Stimulated activated CD4-positive, alpha-beta T cell treated with anti-CD3 and anti-CD28 coated beads, Interleukin-2, amount 100 ng/mL, for 48 hours (primary cell): ENCODE measurements at regions not wholly inside any gene's neighbourhood (a gene's known extent, or its start where the extent isn't known, plus 50 kb on each side); places are given as distances from the start of the nearest gene placed in this dataset.
A peak's percentile ranks its signal among the peaks of the same experiment; 100 is the strongest.

Experiments
- DNase-seq, 2 donors: peaks; one replicate each; pipeline ENCODE4 v3.0.0-alpha.2; 2020

GRCh38 chr12:107322063-107322462 is 228.7 kb upstream of the CRY1 start:
- peak in 1 of 2 donors; percentile 30 for DNase-seq

DNA sequence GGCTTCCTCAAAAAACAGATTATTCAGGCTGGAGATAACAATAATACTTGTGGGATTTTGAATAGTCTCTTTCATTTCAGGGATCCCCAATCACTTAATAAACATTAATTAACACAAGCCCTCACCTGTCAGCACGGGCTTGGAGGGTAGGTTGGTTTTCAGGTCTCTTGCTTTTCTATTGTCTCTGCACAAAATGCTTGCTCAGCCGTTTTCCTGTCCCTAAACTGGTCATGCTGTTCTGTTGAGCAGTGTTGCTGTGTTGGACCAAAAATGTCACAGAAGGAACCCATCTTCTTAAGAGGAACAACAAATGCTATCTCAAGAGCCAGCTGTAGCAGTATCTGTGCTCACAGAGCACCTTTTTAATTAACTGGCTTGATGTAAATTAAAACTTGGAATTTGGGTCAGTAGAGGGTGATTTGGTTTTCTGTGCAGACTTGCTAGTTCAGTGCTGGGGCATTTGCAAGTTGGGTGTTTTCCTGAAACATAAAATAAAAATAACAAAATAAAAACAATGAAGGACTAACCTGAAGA is 231.8 kb upstream of the CRY1 start:
- DNase-seq = no peak

- no peak for DNase-seq
Measured at GRCh38 chr12:107326237-107326636, 232.9 kb upstream of the CRY1 start.

DNA sequence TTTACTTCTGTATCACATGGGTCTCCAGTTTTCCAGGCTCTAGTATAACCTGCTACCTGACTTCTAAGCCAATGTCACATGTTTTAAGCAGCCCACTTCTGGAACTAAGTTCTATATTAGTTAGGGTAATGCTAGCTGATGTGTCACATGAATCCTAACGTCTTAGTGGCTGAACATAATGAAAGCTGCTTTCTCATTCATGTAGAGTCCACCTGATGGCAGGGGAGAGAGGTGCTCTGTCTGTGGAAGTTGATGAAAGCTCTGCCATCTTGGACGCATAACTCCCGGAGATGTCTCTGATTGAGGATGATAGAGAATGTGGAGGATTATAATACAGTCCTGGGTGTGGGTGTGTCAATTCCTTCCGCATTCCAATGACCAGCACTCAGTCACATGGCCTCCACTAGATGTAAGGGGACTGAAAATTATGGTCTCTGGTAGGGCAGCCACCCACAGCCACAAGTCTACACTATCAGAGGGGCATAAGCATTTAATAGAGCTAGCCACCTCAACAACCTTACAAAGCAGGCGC is 234.4 kb upstream of the CRY1 start:
- DNase-seq = no peak

GRCh38 chr12:107328442-107329133 is 235.2 kb upstream of the CRY1 start:
- no peak for DNase-seq

DNA sequence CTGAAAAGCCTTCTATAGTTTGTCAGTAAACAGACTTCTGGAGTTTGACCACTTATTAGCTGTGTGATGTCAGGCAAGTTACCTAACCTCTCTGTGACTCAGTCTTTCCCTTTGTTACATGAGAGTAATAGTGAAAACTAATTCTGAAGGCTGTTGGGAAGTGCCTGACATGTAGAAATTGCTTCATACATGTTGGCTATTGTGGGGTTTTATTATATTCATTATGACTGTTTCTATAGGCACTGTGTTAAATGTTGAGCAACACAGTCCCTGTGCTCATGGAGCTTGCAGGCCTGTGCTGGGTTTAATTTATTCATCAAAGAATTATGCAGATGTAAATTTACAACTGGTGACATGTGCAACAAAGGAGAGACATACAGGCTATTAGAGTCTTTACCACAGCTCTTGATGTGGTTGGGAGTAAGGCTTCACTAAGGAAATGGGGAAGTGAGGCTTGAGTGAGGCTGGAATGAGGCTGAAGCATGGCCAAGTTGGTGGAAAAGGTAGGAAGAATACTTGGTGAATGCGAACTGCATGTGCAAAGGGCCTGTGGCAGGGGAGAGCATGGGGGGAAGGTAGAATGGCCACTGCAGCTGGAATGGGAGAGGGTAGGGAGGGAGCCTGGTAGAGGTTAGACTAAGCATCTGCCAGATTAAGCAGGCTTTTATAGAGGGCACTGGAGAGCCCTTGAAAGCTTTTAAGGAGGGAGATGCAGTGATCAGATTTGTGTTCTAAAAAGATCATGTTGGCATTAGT is 236.4 kb upstream of the CRY1 start:
- DNase-seq = no peak

DNA sequence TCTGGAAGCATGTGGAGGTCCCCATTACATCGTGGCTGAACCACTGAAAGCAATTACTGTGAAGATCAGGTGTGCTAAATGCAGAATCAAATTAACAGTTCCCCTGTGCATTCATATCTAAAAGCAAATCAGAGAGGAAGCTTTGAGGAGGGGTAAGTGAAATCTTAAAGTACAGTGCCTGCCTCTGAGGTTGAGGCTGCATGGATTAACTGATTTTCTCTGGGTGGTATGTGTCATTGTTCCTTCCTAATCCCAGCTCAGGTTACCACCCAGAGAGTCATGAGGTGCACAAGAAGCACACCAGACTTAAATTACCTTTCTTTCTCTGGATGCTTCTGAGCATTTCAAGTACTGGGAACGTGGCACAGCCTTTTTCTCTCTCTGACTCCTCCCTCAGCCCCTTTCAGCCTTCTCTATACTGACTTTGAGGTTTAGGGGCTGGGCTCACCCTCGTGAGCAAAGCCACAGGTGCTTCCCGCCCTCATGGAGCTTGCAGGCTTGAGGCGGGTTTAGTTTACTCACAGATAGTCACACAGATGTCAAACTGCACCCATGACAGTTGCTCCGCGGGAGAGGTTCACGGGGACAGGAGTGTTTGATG is 237.6 kb upstream of the CRY1 start:
- no peak for DNase-seq

DNA sequence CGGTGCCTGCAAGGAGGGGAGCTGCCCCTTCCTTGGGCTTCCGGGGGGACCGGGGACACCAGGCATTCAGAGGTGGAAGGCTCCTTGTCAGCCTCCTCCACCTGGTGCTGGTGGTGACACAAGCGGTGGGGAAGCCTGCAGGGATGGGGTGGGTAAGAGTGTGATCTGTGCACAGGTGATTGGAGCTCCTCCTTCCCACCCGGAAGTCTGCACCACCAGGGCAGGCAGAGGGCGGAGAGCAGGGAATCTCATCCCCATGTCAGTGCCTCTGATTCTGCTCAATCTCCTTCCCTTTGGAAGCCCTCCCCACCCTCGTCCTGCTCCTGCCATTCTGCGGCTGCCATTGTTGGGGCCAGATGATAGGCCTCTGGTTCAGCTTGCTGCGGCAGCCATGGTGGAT is 238.1 kb upstream of the CRY1 start:
- DNase-seq = no peak

DNA sequence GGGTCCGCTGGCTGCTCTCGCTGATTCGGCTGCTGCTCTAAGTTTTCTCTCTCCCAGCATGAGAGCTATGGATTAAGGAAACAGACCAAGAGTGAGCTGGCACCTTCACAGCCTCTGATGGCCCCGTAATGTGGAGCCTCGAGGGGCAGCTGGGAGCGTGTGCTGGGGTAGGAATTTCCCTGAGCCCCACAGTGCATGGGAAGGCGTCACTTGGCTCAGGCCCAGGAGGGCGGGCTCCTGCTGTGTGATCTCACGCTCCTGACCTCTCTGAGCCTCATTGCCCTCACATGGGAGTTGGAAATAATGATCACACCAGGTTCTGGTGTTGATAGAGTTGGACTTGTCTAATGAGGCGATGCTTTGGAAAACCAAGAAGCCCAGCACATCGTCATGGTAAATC is 238.6 kb upstream of the CRY1 start:
- DNase-seq = no peak

- no peak for DNase-seq
Measured at GRCh38 chr12:107332743-107333142, 239.4 kb upstream of the CRY1 start.

DNA sequence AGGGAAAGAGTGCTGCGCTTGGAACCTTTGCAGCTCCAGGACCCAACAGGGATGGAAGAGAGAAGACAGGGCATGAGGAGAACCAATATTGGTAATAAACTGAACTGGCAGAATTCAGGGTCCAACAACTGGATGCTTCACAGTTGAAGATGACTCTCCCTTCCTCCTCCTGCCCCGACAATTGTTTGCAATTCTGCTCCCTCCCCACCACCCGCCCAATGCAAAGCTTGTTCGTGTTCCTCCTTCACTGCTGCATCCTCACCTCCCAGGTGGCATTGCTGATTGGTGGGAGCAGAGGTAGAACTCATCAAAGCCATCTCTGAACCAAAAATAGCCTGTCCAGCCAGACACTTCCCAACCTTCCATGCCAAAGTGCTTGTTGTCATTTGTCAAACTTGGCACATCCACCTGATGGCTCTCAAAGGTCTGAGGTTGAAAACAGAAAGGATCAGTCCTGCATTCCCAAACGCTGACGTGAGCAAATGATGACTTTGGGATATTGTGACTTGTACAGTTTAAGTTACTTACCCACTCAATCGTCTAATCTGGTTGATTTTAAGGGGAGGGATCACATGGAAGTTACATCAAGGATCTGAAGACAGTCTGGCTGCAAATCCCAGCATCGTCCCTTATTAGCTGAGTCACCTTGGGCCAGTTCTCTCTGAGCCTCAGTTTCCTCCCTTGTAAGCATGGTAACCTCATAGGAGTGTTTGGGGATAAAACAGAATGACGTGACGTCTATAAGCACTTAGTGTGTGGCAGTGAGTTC is 242.6 kb upstream of the CRY1 start:
- DNase-seq = no peak

GRCh38 chr12:107336695-107337094 is 243.3 kb upstream of the CRY1 start:
- DNase-seq = no peak

DNA sequence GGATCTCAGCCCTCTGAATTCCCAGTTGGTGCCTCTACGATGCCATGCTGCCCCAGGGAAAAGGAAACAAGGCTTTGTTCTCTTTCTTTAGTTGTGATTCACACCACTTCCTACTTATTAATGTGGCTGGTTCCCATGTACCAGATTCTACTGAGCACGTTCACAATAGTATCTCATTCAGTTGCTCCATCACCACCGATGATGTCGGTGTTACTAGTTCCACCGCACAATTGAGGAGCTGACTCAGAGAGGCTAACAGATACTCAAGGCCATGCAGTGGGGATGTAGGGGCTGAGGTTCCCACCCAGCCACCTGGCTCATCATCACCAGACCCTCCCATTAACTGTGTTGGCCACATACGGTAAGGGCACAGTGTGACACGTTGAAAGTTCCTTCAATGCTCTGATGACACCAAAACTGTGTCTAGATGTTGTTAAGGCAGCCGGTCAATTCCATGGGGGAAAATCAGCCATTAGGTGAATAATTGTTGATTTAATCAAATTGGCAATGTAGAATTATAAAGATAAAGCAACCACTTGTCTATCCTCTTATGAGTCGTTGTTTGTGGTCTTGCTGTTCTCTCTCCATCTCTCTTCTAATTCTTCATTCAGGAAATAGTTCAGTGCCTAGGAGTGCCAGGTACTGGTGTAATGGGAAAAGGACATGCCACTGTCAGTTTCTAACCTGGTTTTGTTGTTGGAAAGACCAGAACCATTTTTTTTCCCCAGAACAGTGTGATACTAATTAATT is 244.2 kb upstream of the CRY1 start:
- DNase-seq = no peak

DNA sequence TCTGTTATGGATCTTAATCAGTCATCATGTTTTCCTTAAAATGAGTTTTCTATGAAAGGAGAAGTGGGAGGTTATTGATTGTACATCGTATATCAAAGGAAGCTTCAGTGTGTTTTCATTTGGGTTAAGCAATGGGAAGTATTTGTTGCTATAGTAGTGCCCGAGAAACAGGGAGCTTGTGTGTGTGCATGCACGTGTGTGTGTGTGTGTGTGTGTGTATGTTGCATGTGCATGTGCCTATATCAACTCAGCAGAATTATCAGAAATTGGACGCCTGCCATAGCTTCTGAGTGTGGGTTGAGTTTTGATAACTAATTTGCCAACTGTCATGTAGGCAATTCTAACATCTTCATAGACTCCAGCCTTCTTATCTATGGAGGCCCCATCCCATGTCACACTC is 246.1 kb upstream of the CRY1 start:
- no peak for DNase-seq

- DNase-seq = no peak
Measured at GRCh38 chr12:107339932-107340331, 246.6 kb upstream of the CRY1 start.

- no peak for DNase-seq
Measured at GRCh38 chr12:107340898-107341297, 247.5 kb upstream of the CRY1 start.

DNA sequence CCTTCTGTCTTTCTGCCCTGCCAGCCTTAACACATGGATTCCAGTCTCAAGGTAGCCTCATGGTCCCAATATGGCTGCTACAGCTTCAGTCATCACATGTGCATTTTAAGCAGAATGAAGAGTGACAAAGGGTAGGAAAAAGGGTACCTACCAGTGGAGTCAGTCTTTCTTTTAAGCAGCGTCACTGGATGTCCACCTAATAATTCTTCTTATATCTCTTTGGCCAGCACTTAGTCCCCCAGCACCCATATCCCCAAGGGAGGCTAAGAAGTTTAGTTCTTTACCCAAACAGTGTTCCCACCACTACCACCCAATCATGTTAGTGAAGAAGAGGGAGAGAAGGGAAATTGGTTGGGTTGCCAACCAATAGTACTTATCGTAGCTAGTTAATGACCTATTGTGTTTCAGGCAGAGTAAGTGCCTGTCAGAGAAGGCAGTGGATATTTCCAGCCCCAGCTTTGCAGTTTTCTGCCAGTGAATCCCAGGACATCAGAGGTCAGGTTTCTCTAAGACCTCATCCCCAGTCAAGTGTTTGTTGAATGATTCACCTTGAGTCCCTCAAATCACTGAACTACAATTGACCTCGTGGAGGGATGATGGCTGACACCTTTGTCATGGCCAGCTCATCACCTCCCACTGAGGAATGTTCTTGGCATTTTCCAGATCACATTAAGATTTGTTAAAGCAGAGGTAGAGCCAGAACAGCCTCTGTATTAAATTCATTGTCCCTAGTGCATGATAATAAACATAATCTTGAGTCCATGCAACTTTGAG is 250.9 kb upstream of the CRY1 start:
- DNase-seq = no peak

- no peak for DNase-seq
Measured at GRCh38 chr12:107347261-107347660, 253.9 kb upstream of the CRY1 start.

- DNase-seq = no peak
Measured at GRCh38 chr12:107349008-107349747, 255.8 kb upstream of the CRY1 start.

DNA sequence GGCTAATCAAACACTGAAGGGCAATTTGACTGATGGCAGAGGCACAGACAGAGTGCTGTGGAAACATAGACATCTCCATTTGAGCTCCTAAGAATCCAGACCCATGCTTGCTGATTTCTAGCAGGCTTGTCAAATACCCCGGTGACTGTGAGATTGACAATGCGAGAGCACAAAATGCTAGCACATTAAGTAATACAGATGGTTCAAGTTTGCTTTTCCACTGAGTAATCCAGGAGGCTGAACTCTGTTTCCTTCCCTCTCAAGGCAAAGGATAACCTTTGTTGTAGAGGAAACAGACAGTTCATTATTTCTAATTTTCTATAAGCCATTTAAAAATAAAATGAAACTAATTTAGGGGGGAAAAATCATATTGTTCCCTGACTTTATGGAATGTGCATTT is 256.5 kb upstream of the CRY1 start:
- no peak for DNase-seq

GRCh38 chr12:107351109-107351508 is 257.8 kb upstream of the CRY1 start:
- no peak for DNase-seq
